ENCODE measurements at regions not wholly inside any gene's neighbourhood (a gene's known extent, or its start where the extent isn't known, plus 50 kb on each side); places are given as distances from the start of the nearest gene placed in this dataset.
"Not testable (repeated sequence)": the region's sequence is repeated elsewhere in the genome, so short reads cannot be mapped to it uniquely, and the experiment has no call there.

DNA sequence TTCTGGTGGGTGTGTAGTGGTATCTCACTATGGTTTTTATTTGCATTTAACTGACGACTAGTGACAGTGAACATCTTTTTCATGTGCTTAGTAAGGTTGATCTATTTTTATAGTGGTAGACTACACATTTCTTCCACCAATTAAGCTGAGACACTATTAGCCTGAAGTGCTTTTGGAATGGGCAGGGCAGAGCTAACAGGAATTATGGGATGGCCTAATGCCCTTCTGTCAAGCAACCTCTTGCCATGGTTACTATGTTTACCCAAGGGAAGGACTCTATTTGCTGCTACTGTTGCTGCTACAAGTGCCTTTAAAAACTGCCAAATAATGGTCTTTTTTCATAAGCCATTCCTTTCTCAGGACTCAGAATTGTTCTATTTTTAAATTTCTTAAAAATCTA lies 676.7 kb upstream of the ACTRT1 start:
- H3K27ac Mint-ChIP-seq: no peak overlapping the region
- ATAC-seq (no peak), DNase-seq (no peak)
- intact Hi-C loops (cut with DNase I, micrococcal nuclease): no loop called here
- no peaks in the 10 kb centered on the region for H3K9me3 Mint-ChIP-seq (ENCODE audit: low read depth)
- ChIA-PET CTCF (no interaction called here), POLR2A (no interaction called here)
- no peaks in the 10 kb centered on the region for H3K27me3 Mint-ChIP-seq
- H3K36me3 Mint-ChIP-seq (ENCODE audit: low read depth): no peaks in the 10 kb centered on the region
- H3K4me1 Mint-ChIP-seq: no peaks in the 10 kb centered on the region
- H3K4me3 Mint-ChIP-seq: no peak overlapping the region

DNA sequence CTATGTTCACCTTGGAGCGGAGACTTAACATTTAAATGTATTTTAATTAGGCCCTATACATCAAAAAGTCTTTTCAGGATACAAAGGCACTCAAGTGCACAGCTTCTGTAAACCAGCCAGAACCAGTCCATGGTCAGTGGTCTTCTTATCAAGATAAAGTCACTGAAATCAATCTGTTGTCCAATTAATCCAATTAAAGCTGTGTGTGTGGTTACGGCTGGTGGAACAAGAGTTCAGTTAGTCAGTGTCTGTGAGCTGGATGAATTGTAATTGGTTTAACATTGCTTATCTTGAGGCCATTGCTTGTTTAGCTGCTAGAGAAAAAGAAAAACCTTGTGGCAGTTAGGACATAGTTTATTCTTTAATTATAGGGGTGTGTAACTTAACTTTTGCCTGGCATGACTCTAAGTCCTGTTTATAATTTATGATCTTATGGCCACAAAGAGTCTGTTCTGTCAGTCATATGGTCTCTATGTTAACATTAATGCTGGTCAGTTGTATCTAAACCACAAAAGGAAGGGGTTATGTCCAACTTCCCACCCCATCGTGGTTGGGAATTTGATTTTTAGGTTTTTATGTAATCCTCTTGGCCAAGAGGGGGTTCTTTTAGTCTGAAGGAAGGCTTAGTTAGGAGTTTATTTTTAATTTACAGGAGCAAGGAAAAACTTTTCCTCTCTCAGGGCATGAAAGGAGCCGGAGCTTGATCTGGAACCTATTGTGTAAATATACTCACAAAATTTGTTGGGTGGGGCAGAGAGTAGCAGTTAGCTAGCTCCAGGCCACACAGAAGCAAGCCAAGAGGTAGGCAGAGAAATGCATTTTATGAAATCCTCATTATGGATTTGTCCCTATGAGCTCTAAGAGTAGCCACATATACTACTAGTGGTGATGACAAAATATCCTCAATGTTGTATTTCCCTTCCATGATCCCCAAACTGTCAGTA lies 665.7 kb upstream of the ACTRT1 start:
- Mint-ChIP-seq H3K27ac (no peak overlapping the region), H3K27me3 (no peaks in the 10 kb centered on the region), H3K9me3 (ENCODE audit: low read depth) (no peaks in the 10 kb centered on the region), H3K36me3 (ENCODE audit: low read depth) (no peaks in the 10 kb centered on the region), H3K4me3 (no peak overlapping the region), H3K4me1 (no peaks in the 10 kb centered on the region)
- ATAC-seq (no peak), DNase-seq (no peak)
- POLR2A ChIA-PET: no interaction called here
- CTCF ChIA-PET: no interaction called here
- intact Hi-C loops (cut with DNase I, micrococcal nuclease): no loop called here

DNA sequence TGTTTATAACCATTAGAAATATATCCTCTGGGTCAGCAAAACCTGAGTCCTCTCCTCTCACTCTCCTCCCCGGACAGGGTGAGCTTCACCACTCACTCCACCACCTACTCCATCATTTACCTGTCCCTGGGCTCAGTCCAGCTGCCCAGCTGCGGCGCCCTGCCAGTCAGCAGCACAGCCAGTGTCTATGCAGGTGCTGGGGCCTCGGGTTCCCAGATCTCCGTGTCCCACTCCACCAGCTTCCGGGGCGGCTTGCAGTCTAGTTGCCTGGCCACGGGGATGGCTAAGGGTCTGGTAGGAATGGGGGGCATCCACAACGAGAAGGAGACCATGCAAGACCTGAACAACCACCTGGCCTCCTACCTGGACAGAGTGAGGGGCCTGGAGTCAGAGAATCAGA lies 662.2 kb upstream of the ACTRT1 start:
- intact Hi-C loops (cut with DNase I, micrococcal nuclease): no loop called here
- no peaks in the 10 kb centered on the region for H3K4me1 Mint-ChIP-seq
- H3K36me3 Mint-ChIP-seq (ENCODE audit: low read depth): no peaks in the 10 kb centered on the region
- no peak overlapping the region for H3K27ac Mint-ChIP-seq
- H3K4me3 Mint-ChIP-seq: no peak overlapping the region
- ATAC-seq (no peak), DNase-seq (no peak)
- ChIA-PET CTCF (no interaction called here), POLR2A (no interaction called here)
- no peaks in the 10 kb centered on the region for H3K9me3 Mint-ChIP-seq (ENCODE audit: low read depth)
- H3K27me3 Mint-ChIP-seq: no peaks in the 10 kb centered on the region

DNA sequence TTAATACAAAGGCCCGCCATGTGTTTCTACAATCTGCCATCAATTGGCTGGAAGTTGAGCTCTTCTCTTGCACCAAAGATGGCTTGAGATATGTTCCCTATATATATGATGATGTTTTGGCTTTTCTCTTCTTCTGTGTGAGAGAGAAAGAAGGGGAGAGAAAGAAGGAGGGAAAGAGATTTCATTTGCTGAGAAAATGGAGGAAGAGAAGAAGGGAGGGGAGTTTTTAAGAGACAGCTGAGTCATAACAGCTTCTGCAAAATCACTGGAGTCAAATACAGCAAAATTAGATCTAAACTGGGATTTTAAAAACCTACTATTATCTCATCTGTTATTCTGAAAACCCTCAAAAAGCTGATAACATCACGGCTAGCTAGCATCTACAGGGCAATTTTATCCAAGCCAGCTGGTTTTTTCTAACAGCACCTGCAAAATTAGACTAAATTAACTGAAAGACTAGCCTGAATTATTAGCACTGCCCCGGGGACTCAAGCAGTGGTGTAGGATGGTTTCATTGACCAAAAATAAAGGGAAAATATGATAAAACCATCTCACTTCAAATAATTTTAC lies 647.6 kb upstream of the ACTRT1 start:
- ChIA-PET CTCF (no interaction called here), POLR2A (no interaction called here)
- no peaks in the 10 kb centered on the region for H3K4me1 Mint-ChIP-seq
- H3K36me3 Mint-ChIP-seq (ENCODE audit: low read depth): no peaks in the 10 kb centered on the region
- H3K27me3 Mint-ChIP-seq: no peaks in the 10 kb centered on the region
- H3K9me3 Mint-ChIP-seq (ENCODE audit: low read depth): no peaks in the 10 kb centered on the region
- H3K4me3 Mint-ChIP-seq: no peak overlapping the region
- DNase-seq: no peak
- intact Hi-C loops (cut with DNase I, micrococcal nuclease): no loop called here
- H3K27ac Mint-ChIP-seq: no peak overlapping the region
- no peak for ATAC-seq

DNA sequence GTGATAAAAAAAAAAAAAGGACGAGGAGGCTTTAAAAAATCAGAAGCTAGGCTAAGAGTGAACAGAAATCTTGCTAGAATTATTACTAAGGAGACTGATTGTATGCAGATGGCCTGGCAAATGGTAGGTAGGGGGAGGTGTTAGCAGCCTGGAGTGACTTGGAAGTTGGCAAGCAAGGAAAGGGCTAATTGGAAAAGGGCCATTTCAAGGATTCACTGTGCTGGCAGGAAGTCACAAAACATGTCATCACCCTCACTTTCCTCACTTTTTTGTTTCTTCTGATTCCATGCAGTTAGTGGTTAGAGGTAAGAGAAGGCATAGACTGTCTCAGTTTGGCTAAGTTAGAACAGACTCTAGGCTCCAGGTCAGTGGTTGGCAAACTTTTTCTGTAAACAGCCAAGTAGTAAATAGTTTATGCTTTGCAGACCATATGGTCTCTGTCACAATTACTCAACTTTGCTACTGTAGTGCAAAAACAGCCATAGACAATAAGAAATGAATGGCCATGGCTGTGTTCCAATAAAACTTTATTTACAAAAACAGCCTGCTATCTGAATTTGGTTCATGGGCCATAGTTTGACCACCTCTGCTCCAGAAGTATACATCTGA lies 646.5 kb upstream of the ACTRT1 start:
- POLR2A ChIA-PET: no interaction called here
- no peaks in the 10 kb centered on the region for H3K9me3 Mint-ChIP-seq (ENCODE audit: low read depth)
- no peak for DNase-seq
- no peaks in the 10 kb centered on the region for H3K36me3 Mint-ChIP-seq (ENCODE audit: low read depth)
- ATAC-seq: no peak
- H3K27ac Mint-ChIP-seq: no peak overlapping the region
- intact Hi-C loops (cut with DNase I, micrococcal nuclease): no loop called here
- no peaks in the 10 kb centered on the region for H3K27me3 Mint-ChIP-seq
- CTCF ChIA-PET: interaction anchor here (0.6 kb wide), 1 partner anchor 84 kb away, joined by 3 read pairs; no protein-coding TSS in a partner anchor
- H3K4me1 Mint-ChIP-seq: no peaks in the 10 kb centered on the region
- no peak overlapping the region for H3K4me3 Mint-ChIP-seq

DNA sequence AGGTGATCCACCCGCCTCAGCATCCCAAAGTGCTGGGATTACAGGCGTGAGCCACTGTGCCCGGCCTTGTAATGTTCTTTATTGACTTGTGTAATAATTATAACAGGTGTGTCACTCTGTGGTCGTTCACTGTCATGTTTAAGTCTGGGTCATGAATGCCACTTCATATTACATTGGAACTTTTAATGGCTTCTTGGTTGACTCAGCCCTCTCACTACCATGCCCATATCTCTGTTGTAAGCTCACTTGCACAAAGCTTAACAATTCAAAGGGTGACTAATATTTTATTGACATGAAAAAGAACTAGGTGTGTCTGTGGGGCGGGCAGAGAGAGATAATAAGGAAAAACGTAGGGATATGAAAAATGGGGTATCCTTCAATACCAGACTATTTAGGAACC lies 639.7 kb upstream of the ACTRT1 start:
- intact Hi-C loops (cut with DNase I, micrococcal nuclease): no loop called here
- ChIA-PET POLR2A (no interaction called here), CTCF (no interaction called here)
- H3K4me3 Mint-ChIP-seq: no peak overlapping the region
- H3K27me3 Mint-ChIP-seq: no peaks in the 10 kb centered on the region
- H3K36me3 Mint-ChIP-seq (ENCODE audit: low read depth): no peaks in the 10 kb centered on the region
- H3K9me3 Mint-ChIP-seq (ENCODE audit: low read depth): no peaks in the 10 kb centered on the region
- DNase-seq (no peak), ATAC-seq (no peak)
- no peaks in the 10 kb centered on the region for H3K4me1 Mint-ChIP-seq
- no peak overlapping the region for H3K27ac Mint-ChIP-seq

DNA sequence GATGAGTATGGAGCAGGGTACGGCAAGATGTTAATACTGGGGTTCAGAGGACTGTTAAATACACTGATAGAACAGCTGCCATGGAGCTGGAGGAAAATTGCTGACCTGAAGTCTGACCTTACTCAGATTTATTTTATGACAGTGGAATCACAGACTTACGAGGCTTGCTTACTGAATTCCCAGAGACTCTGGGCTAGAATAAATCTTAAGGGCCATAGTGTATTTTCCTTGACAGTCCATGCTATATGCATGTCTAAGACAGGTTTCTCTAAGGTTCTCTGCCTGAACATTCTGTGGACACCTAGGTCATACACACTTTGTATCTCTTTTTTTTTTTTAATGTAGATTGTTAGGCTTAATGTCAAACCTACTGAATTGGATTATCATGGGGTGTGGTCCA lies 633.2 kb upstream of the ACTRT1 start:
- ATAC-seq (no peak), DNase-seq (no peak)
- POLR2A ChIA-PET: no interaction called here
- intact Hi-C loops (cut with DNase I, micrococcal nuclease): no loop called here
- no peaks in the 10 kb centered on the region for H3K9me3 Mint-ChIP-seq (ENCODE audit: low read depth)
- no peaks in the 10 kb centered on the region for H3K4me1 Mint-ChIP-seq
- no peaks in the 10 kb centered on the region for H3K36me3 Mint-ChIP-seq (ENCODE audit: low read depth)
- H3K4me3 Mint-ChIP-seq: no peak overlapping the region
- CTCF ChIA-PET: no interaction called here
- no peaks in the 10 kb centered on the region for H3K27me3 Mint-ChIP-seq
- no peak overlapping the region for H3K27ac Mint-ChIP-seq

DNA sequence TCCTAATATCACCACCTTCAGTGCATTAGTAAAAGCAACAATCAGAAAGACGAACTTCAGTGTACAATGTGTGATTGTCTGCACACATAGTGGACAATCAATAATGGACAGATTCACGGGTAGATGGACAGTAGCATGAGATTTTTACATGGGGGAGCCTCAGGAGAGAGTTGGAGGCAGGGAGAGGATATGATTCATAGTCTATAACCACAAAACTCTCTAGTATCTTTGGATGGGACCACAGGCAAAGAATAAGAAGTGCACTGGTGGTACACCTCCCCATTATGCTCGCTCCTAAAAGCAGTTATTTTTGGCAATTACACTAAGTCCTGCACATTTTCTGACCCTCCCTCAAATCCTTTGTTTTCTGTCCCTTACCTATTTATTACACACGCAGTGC lies 624.4 kb upstream of the ACTRT1 start:
- no peaks in the 10 kb centered on the region for H3K9me3 Mint-ChIP-seq (ENCODE audit: low read depth)
- ATAC-seq (no peak), DNase-seq (no peak)
- H3K27me3 Mint-ChIP-seq: no peaks in the 10 kb centered on the region
- CTCF ChIA-PET: no interaction called here
- POLR2A ChIA-PET: no interaction called here
- H3K27ac Mint-ChIP-seq: no peak overlapping the region
- intact Hi-C loops (cut with DNase I, micrococcal nuclease): no loop called here
- no peaks in the 10 kb centered on the region for H3K36me3 Mint-ChIP-seq (ENCODE audit: low read depth)
- no peaks in the 10 kb centered on the region for H3K4me1 Mint-ChIP-seq
- H3K4me3 Mint-ChIP-seq: no peak overlapping the region

DNA sequence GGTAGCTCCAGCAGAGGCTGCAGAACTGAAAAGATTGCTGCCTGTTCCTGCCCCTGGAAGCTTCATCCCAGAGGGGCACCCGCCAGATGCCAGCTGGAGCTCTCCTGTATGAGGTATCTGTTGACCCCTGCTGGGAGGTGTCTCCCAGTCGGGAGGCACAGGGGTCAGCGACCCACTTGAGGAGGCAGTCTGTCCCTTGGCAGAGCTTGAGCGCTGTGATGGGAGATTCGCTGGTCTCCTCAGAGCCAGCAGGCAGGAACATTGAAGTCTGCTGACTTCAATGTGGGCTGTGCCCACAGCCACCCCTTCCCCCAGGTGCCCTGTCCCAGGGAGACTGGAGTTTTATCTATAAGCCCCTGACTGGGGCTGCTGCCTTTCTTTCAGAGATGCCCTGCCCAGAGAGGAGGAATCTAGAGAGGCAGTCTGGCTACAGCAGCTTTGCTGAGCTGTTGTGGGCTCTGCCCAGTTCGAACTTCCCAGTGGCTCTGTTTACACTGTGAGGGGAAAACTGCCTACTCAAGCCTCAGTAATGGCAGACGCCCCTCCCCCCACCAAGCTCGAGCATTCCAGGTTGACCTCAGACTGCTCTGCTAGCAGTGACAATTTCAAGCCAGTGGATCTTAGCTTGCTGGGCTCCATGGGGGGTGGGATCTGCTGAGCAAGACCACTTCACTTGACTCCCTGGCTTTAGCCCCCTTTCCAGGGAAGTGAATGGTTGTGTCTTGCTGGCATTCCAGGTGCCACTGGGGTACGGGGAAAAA lies 622.3 kb upstream of the ACTRT1 start:
- CTCF ChIA-PET; H3K27me3 Mint-ChIP-seq; H3K4me3 Mint-ChIP-seq; DNase-seq; H3K27ac Mint-ChIP-seq; H3K9me3 Mint-ChIP-seq (ENCODE audit: low read depth); ATAC-seq; intact Hi-C loops (cut with DNase I, micrococcal nuclease); H3K36me3 Mint-ChIP-seq (ENCODE audit: low read depth); POLR2A ChIA-PET; H3K4me1 Mint-ChIP-seq: not testable (repeated sequence)

DNA sequence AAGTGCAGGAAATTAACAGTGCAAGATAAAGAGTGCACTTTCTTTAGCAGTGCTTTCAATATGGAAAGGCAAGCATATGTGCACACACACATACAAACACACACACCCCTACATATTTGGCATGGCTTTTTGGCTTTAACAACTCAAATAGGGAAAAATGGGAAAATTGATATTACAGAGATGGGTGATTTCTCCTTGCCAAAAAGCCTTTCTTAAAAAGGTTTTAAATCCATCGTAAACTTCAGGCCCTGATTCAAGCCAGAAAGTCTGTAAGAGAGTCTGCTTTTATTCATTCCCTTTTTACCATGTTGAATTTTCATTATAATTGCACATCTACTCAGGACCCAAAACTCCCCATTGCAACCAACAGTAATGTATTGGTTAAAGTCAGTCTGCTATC lies 612.0 kb upstream of the ACTRT1 start:
- ATAC-seq (no peak), DNase-seq (no peak)
- intact Hi-C loops (cut with DNase I, micrococcal nuclease): no loop called here
- Mint-ChIP-seq H3K4me3 (no peak overlapping the region), H3K27ac (no peak overlapping the region), H3K9me3 (ENCODE audit: low read depth) (peaks cover 2% of the 10 kb centered on the region), H3K4me1 (no peaks in the 10 kb centered on the region), H3K36me3 (ENCODE audit: low read depth) (no peaks in the 10 kb centered on the region), H3K27me3 (no peaks in the 10 kb centered on the region)
- CTCF ChIA-PET: no interaction called here
- POLR2A ChIA-PET: no interaction called here

DNA sequence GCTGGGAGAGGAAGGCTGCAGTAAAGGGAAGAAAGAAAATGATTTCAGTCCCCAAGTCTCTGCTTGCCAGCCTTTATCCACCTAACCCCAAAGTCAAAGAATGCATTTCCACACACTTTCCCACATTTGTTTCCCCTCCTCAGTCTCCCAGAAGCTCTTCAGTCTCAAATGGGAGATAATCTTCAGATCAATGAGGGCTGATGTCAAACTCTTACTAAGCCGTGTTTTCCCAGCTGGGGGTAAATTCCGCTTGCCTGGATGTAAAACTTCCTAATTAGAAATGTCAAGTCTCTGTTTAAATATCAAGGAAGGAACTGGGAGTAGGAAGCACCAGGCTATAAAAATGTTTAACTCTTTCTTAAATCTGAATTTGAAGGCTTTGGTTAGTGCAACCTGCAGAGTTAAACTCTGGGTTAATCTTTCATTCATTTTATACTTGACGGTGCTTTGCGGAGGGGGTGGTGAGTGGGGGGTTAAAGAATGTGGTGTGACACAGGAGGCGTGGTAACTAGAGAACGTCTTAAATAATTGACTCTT lies 601.4 kb upstream of the ACTRT1 start:
- ChIA-PET CTCF (no interaction called here), POLR2A (no interaction called here)
- Mint-ChIP-seq H3K36me3 (ENCODE audit: low read depth) (no peaks in the 10 kb centered on the region), H3K27me3 (no peaks in the 10 kb centered on the region), H3K9me3 (ENCODE audit: low read depth) (peaks cover 3% of the 10 kb centered on the region), H3K27ac (no peak overlapping the region), H3K4me3 (no peak overlapping the region), H3K4me1 (no peaks in the 10 kb centered on the region)
- ATAC-seq: no peak
- no peak for DNase-seq
- intact Hi-C loops (cut with DNase I, micrococcal nuclease): no loop called here

DNA sequence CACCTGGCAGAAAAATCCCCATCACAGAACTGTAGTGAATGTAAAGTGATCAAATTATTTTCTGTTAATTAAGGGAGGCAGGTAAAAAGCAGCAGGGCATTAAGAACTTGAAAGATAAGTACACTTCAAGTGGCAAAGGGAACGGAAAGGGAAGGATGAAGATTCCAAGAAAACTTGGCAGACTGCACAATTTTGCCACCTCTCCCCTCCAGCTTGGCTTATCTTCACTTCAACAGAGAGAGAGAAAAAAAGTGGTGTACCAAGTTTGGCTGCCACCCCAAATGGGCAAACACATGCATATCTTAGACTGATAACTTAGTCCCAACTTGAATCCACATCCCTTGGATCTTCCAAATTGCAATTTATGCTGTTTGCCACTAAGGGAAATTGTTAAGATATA lies 598.1 kb upstream of the ACTRT1 start:
- no peak for ATAC-seq
- no peaks in the 10 kb centered on the region for H3K27me3 Mint-ChIP-seq
- DNase-seq: no peak
- no peaks in the 10 kb centered on the region for H3K36me3 Mint-ChIP-seq (ENCODE audit: low read depth)
- H3K27ac Mint-ChIP-seq: no peak overlapping the region
- H3K4me1 Mint-ChIP-seq: no peaks in the 10 kb centered on the region
- H3K4me3 Mint-ChIP-seq: no peak overlapping the region
- CTCF ChIA-PET: no interaction called here
- intact Hi-C loops (cut with DNase I, micrococcal nuclease): no loop called here
- POLR2A ChIA-PET: no interaction called here
- H3K9me3 Mint-ChIP-seq (ENCODE audit: low read depth): no peaks in the 10 kb centered on the region

Data from activated CD4-positive, alpha-beta T cell treated with anti-CD3 and anti-CD28 coated beads for 36 hours (primary cell).